GM12873 (cell line): ENCODE measurements at regions not wholly inside any gene's neighbourhood (a gene's known extent, or its start where the extent isn't known, plus 50 kb on each side); places are given as distances from the start of the nearest gene placed in this dataset.

ENCODE experiments used
- CTCF ChIP-seq: IDR thresholded peaks from 2 replicates; pipeline ENCODE4 v1.5.1; 2012; ENCODE audit warnings: low read depth, mild to moderate bottlenecking, moderate library complexity, low read length, control low read depth; ENCODE audit not compliant: insufficient read depth; ENCODE audit errors: missing control alignments

- TF ChIP-seq CTCF = no peak
Measured at GRCh38 chr22:48037618-48038017, 1275.2 kb downstream of the TBC1D22A start.

GRCh38 chr22:48035897-48036296, 1273.4 kb downstream of the TBC1D22A start:
- no peak for TF ChIP-seq CTCF

GRCh38 chr22:48031589-48031988, 1269.1 kb downstream of the TBC1D22A start:
- no peak for TF ChIP-seq CTCF

- TF ChIP-seq CTCF = no peak
Measured at GRCh38 chr22:48025096-48025495, 1262.6 kb downstream of the TBC1D22A start.

- no peak for TF ChIP-seq CTCF
Measured at GRCh38 chr22:48021991-48022401, 1259.5 kb downstream of the TBC1D22A start.

- no peak for TF ChIP-seq CTCF
Measured at GRCh38 chr22:48018346-48018745, 1255.9 kb downstream of the TBC1D22A start.

- no peak for TF ChIP-seq CTCF
Measured at GRCh38 chr22:48015701-48016100, 1253.3 kb downstream of the TBC1D22A start.
